GM21825 (cell line): ENCODE measurements at regions not wholly inside any gene's neighbourhood (a gene's known extent, or its start where the extent isn't known, plus 50 kb on each side); places are given as distances from the start of the nearest gene placed in this dataset.
"Not testable (repeated sequence)": the region's sequence is repeated elsewhere in the genome, so short reads cannot be mapped to it uniquely, and the experiment has no call there.

ENCODE experiments used
- ATAC-seq: cut with Tn5 transposase; IDR thresholded peaks from one replicate; pipeline ENCODE4 v1.9.1; 2021; ENCODE audit warnings: mild to moderate bottlenecking, moderate library complexity; ENCODE audit not compliant: unreplicated experiment

DNA sequence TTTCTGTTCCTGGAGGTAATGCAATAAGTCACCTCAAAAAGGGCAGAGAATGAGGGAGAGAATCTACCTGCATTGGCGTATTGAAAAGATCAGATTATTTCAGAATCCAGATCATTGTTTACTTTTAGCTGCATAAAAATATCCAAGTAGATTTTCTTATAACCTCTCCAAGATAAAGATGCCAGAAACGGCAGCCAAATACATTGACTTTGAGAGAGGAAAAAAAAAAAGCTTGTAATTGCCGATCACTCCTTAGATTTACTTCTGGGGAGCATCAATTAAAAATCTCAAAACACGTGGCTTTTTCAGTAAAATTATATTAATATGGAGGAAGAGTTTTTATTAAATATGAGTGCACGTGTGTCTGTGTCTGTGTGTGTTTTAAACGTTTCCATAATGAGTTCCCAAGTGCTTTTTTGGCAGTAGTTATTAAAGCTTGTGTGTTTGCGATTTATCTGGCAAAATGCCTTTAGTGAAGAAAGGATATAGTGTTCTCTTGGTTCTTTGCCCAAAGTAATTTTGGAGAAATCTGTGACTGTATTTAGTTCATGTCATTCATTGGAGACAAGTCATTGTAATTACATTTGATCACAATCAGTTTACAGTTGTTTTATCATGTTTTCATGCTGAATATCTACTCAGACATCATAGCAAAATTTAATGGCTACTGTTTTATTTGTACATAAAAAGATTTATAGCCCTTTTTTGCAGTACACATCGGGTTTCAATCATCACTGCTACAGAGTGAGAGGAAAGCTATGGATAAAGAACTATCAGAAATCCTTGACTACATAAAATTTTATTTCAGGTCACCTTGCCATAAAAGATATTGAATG lies 176.1 kb downstream of the TM9SF2 start:
- no peak for ATAC-seq

- ATAC-seq = no peak
Observed at GRCh38 chr13:99671746-99672145, 170.5 kb downstream of the TM9SF2 start.

GRCh38 chr13:99669096-99669495 lies 167.8 kb downstream of the TM9SF2 start:
- ATAC-seq = not testable (repeated sequence)

- ATAC-seq = no peak
Observed at GRCh38 chr13:99666146-99666805, 165.0 kb downstream of the TM9SF2 start.

- no peak for ATAC-seq
Observed at GRCh38 chr13:99665711-99666110, 164.4 kb downstream of the TM9SF2 start.

- no peak for ATAC-seq
Observed at GRCh38 chr13:99663908-99664307, 162.6 kb downstream of the TM9SF2 start.

GRCh38 chr13:99663185-99663825 lies 162.0 kb downstream of the TM9SF2 start:
- no peak for ATAC-seq

- ATAC-seq = no peak
Observed at GRCh38 chr13:99662678-99663077, 161.4 kb downstream of the TM9SF2 start.

- no peak for ATAC-seq
Observed at GRCh38 chr13:99661791-99662190, 160.5 kb downstream of the TM9SF2 start.

DNA sequence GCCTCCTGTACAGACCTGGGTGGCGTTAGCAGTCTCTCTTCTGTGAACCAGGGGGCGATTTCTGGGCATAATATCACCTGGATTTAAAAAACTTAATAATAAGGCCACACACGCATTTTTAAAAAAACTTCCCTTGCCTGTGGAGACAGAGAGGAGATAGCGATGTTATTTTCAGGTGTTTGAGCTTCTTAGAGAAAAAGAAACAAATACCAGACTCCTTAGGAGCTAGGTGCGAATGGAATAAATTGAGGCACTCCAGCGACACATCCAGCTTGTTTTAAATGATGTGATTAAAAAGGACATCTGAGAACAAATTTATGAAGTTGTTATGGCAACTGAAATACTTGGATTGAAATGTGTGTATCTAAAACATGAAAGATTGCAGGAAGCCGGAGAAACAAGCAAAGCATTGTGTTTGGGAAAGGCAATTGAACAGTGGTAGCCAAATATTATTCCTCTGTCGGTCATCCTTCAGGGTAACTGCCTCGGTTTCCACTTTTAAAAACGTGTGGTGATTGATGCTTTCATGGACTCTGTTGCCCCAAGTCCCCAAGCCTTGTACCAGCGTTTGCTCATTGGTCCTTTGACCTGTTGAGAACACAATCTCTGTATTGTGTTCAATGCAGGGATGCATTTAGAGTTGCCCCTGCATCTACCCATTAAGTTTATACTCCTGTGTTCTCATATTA lies 158.7 kb downstream of the TM9SF2 start:
- ATAC-seq = no peak

DNA sequence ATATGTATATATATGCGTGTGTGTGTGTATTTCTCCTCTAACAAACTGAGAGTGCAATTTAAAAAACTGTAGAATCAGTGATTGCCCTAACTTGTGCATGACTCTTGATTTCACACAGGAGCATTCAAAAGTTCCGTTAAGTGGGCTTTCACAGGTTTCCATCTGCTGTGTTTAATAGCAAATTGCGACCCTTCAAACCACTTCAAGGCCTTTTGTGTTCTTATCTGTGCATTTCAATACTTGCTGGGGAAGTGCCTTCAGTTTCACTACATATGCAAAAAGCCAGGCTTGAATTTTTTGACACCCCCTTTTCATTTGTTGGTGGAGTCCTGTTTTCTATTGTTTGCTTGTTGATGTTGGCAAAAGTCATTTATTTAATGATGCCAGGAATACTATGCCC lies 158.0 kb downstream of the TM9SF2 start:
- ATAC-seq = no peak

DNA sequence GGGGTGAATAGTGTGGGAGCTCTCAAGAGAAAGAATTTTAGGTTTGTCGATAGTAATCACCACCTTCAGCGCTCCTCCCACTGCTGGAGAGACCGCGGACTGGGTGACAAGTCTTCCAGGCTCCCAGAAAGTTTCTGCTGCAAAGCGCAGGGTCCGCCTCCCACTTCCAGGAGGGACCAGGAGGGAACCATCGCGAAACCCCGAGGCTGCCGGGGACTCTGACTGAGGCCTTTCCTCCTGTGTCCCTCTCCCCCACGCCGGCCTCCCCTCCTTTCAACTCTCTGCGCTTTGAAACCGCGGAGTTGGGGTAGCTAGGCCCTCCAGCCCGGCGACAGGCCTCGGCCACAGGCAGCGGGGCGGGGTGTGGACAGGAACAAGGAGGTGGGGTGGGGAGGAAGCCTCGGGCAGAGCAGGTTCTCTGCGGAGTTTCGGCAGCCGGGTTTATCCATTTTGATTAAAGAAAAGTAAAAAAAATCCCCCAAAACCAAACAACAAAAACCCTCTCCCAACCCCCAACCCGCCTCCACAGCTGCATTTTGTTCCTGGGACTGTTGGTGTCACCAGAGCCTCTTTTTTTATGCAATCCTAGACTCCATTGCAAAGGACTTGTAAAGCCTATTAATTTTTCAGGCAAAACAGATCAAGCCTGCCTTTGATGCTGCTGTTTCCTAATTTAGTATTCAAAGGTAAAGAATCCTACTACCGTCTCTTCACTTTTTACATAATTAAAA lies 157.2 kb downstream of the TM9SF2 start:
- ATAC-seq = peak; percentile 53

- ATAC-seq = peak; percentile 28
Observed at GRCh38 chr13:99657848-99658260, 156.6 kb downstream of the TM9SF2 start.

DNA sequence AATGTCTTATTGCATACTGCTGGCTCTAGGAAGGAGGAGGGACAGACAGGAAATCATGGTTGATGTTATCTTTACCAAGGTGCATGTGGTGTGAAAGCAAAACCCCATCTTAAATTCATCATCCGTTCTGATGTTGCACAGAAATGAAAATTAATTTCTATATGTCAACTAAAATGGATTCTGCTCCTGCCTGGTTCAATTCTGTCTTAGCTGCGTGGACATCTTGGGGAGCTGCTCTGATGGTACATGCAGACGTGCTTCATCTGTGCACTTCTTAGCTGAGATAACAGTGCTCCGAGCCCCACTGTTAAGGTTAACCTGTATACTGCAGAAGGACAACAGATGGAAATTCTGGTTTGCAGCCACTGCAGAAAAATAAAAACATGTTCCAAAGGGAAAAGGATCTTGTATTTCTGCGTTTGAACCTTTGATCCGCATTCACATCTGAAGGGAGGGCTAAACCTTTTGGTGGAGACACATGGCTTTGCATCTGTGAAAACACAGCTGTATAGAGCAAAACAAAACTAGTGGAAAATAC lies 155.6 kb downstream of the TM9SF2 start:
- ATAC-seq = no peak

DNA sequence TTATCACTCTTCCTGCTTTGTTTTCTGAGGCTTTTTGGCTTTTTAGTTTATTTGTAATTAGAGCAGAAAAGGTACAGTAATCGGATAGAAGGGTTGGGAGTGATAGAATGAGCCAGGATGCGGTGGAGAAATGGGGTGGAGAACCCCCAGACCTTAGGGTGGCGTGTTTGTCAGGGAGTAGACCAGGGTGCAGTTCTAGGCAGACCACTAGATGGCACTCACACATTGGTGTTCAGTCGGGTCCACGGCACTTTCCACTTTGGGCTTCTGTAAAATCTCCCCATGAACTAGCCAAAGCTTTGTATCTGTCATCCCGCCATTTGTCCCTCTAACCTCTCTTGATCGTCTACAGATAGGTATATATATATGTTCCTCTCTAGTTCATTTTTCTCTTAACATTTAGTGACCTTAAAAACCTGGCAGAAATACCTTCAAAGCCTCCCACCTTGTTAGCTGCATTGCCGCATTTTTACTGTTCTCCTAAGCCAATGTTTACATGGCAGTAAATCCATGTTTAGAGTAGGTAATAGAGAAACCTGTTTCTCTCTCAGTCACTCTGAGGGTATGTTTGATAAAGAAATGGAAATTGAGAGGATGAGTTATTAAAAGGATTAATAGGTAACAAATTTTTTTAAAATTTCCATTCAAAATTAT lies 154.9 kb downstream of the TM9SF2 start:
- ATAC-seq = peak; percentile 43

DNA sequence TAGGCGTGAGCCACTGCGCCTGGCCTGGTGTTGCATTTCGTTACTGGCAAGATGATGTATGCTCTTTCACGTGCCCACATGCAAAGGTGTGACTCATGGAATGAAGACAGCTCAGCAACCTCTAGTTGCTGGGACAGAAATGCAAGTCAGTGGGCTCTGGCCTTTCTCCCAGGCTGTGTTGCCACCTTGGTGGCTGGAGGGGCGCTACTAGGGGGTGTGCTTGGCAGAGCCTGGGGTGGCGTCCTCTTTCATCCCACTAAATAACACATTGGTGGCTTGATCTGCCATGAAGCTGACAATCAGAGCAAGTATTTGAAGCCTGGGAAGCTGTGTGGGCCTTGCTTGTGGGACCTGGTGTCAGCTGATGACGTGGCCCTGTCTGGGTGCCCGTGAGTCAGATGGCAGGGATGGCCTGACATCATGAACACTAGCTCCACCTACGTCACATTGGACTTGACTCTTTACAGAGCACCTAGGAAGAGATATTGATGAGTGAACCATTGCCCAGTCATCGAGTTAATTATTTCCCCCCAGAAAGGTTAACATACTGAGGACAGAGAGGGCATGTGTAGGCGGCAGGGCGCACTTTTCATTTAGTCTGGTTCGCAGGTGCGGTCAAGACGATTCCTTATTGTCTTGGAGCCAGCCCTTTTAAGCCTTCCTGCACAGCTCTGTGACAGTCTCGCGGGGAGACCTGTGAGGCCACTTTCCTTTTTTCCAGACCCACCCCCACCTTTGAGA lies 154.2 kb downstream of the TM9SF2 start:
- no peak for ATAC-seq

DNA sequence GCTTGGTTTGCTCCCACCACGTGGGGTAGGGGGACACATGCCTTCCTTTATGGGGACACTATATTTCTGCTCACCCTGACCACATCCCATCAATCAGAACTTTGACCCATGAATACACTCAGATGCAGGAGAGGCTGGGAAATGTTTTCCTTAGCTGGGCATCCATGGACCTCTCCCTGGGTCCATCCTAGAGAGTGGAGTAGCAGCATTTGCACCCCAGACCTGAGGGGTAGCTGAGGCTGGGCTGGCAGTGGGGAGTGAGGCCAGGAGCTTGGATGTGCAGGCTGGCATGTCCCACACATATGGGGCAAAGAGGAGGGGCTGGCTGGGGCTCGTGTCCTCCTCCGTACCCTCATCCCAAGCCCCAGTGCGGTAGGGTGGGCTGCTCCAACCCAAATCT lies 152.8 kb downstream of the TM9SF2 start:
- ATAC-seq = no peak

GRCh38 chr13:99653526-99653925 lies 152.3 kb downstream of the TM9SF2 start:
- ATAC-seq = no peak

DNA sequence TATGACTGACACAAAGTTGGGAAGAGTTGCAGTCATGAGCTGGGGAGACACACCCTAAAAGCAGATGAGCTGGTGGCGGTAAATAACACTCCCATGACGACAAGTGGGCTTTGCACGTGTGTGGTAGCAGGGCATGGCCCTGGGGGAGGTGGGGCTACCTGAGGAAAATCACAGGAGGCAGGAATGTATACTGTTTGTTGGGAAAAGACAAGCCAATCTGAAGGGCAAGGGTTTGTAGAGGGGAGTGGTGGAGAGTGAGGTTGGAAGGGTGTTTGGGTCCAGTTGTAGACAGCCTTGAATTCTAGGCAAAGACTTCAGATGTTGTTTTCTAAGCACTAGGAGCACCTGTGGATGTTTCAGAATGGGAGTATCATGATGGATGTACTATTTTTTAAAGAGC lies 151.6 kb downstream of the TM9SF2 start:
- ATAC-seq = no peak
